ENCODE measurements at regions not wholly inside any gene's neighbourhood (a gene's known extent, or its start where the extent isn't known, plus 50 kb on each side); places are given as distances from the start of the nearest gene placed in this dataset.
A peak's percentile ranks its signal among the peaks of the same experiment; 100 is the strongest.

GRCh38 chr6:33862536-33862935, 58.7 kb upstream of the MLN start:
- no peak for DNase-seq

- peak; percentile 69 for DNase-seq
Observed at GRCh38 chr6:33861722-33862121, 57.9 kb upstream of the MLN start.

DNA sequence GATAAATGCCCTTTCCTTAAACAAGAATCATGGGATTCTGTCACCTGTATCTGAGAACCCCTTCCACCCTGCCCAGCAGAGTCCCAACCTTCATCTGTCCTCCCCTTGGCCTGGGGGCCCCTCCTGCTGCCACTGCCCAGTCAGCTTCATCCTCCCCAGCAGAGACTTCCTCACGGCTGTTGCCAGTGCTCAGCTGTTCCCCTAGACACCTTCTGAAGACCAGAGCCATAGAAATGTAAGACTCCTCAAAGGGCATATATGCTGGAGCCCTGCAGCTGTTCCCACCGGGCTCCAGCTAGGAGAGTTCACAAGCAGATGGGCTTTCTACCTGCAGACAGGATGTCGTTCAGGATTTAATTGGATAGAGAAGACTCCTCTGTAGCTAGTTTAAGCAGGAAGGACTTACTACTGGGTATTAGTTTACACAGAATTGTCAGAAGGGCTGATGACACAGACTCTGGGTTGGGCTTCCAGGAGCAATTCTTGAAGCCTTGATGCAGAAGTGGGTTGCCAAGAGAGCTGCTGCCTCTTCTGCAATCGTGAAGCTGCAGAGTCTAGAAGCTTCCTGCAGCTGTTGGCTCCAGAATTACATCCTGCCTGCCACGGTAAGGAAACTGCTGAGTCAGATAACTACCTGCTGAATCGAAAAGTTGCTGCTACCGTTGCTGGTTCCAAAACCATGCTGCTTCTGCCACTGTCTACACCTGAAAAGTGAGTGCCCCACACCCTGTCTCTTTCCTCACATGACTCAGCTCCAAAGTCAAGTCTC, 57.1 kb upstream of the MLN start:
- DNase-seq, result peak; percentile 92

DNA sequence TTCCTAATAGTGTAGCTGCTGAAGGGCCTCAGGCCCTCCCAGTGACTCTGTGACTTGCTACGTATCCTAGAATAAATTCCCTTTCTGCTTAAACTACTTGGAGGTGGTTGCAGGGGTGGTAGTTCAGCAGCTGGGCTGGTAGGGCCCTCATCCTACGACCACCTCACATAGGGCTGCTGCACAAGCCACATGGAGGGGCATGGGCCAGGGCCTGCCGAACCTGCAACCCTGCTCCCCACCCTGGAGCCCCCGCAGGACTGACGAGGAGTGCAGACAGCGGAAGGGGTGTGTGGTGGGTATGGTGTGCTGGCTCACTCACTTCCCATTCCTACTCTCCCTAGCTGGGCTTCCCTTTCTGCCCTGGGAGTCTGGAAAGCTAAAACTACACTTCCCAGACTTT, 56.2 kb upstream of the MLN start:
- DNase-seq, result no peak

- DNase-seq, result no peak
Observed at GRCh38 chr6:33858804-33859505, 55.2 kb upstream of the MLN start.

DNA sequence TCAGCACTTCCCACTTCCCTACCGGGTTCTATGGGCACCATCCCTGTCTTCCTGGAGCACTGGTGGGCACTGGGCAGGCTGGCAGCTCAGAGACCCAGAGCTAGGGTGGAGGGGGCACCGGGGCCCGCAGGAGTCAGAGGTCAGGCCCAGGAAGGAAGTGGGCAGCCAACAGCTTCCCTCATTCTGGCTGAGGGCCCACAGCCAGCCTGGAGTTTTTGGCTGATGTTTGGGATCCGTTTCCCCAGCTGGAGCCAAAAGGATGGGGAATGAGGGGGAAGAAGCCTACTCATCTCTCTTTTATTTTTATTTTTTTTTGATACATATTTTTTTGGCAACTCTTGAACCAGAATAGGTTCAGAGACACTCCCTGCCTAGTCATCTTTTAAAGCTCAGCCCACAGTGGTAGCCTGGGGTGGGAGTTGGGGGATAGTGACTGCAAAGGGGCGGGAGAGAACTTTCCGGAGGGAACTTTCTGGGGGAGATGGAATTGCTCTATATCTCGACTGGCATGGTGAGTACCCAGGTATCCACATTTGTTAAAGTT, 54.2 kb upstream of the MLN start:
- DNase-seq, result no peak

DNA sequence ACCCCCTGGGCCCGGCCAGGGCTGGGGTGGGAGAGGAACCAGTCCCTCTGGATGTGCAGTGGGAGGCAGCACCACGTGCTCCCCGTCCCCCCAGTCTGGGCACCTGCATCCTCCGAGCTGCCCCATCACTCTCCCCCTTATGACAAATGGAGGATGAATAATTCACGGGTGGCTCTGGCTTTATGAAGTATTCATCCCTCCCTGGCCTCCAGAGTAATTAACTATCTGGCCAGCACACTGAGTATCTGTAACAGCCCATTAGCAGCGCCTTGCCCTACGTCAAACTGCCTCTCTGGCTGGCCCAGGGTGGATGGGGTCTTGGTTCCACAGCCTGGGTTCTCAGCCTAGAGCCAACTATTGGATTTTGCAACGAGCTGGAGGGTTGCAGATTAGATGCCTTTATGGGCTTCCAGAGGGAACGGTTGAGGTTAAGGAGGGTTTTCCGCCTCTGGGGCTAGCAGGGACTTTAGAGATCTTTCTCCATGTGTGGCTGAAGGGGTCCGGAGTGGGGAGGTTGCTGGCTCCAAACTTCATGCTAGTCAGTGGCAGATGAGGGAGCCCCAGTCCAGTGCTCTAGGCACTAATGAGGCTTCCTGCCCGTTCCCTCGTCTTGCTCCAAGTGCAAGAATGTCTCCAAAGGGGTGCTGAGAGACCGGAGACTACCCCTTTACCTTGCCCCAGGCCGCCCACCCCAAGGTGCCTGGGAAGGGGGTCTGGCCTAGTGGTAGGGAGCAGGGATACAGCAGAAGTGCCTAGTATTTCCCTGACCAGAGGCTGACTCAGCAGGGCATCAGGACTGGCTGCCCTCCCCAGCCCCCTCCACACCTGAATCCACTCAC, 53.5 kb upstream of the MLN start:
- peak; percentile 60 for DNase-seq

GRCh38 chr6:33856655-33857054, 52.9 kb upstream of the MLN start:
- DNase-seq, result no peak

DNA sequence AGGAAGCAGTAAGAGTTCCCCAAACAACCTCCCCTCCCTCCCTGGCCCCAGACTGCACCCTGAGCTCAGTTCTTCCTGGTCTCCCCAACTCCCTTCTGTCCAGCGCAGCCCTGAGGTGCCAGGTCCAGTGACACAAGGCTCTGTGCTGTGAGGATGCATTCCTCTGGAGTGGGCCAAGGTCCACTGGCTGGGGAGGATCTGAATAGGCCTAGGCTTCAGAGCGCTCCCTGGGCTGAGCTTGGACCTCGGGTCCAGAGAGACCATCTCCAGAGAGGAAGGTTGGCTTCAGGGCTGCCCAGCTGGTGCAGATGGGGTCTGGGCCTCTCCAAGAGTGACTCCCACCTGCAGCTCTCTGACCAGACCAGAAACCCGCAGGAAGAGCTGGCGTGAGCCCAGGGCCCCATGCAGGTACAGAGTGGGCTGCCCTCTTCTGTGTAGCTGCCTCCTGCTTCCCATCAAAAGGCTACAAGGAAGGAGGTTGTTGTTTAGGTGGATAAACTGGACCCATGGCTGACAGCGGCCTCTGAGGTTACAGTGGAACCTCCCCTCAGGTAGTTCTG, 52.3 kb upstream of the MLN start:
- DNase-seq, result peak; percentile 38

GRCh38 chr6:33854572-33855030, 50.8 kb upstream of the MLN start:
- peak; percentile 95 for DNase-seq

GRCh38 chr6:33853736-33854135, 49.9 kb upstream of the MLN start:
- DNase-seq, result no peak

Data from NCI-H69 (cell line).